DMS 273 (cell line): ENCODE measurements at regions not wholly inside any gene's neighbourhood (a gene's known extent, or its start where the extent isn't known, plus 50 kb on each side); places are given as distances from the start of the nearest gene placed in this dataset.
"Not testable (repeated sequence)": the region's sequence is repeated elsewhere in the genome, so short reads cannot be mapped to it uniquely, and the experiment has no call there.

ENCODE experiments used
- DNase-seq: peaks from one replicate; lab custom pipeline; 2025; ENCODE audit not compliant: unreplicated experiment; lab: John Stamatoyannopoulos, UW

GRCh38 chr6:165850434-165851019 lies 187.5 kb upstream of the PDE10A start:
- DNase-seq: peak; percentile 69

GRCh38 chr6:165849534-165850430 lies 186.7 kb upstream of the PDE10A start:
- DNase-seq: peak; percentile 19

- peak; percentile 3 for DNase-seq
Observed at GRCh38 chr6:165848086-165848426, 185.0 kb upstream of the PDE10A start.

GRCh38 chr6:165847407-165848085 lies 184.5 kb upstream of the PDE10A start:
- peak; percentile 13 for DNase-seq

- DNase-seq: no peak
Observed at GRCh38 chr6:165846123-165846966, 183.3 kb upstream of the PDE10A start.

GRCh38 chr6:165845493-165845892 lies 182.5 kb upstream of the PDE10A start:
- DNase-seq: no peak

- no peak for DNase-seq
Observed at GRCh38 chr6:165844801-165845364, 181.8 kb upstream of the PDE10A start.

GRCh38 chr6:165844232-165844631 lies 181.2 kb upstream of the PDE10A start:
- no peak for DNase-seq

- no peak for DNase-seq
Observed at GRCh38 chr6:165843568-165844113, 180.6 kb upstream of the PDE10A start.

GRCh38 chr6:165843121-165843520 lies 180.1 kb upstream of the PDE10A start:
- DNase-seq: no peak

GRCh38 chr6:165842281-165842936 lies 179.4 kb upstream of the PDE10A start:
- DNase-seq: no peak

GRCh38 chr6:165841153-165841558 lies 178.1 kb upstream of the PDE10A start:
- DNase-seq: no peak

- no peak for DNase-seq
Observed at GRCh38 chr6:165837948-165838745, 175.1 kb upstream of the PDE10A start.

- DNase-seq: not testable (repeated sequence)
Observed at GRCh38 chr6:165836648-165837047, 173.6 kb upstream of the PDE10A start.

- DNase-seq: no peak
Observed at GRCh38 chr6:165835410-165835851, 172.4 kb upstream of the PDE10A start.

- no peak for DNase-seq
Observed at GRCh38 chr6:165834613-165835259, 171.7 kb upstream of the PDE10A start.

- DNase-seq: no peak
Observed at GRCh38 chr6:165833355-165833754, 170.3 kb upstream of the PDE10A start.

- no peak for DNase-seq
Observed at GRCh38 chr6:165831812-165832510, 168.9 kb upstream of the PDE10A start.
